Activated CD4-positive, alpha-beta T cell treated with anti-CD3 and anti-CD28 coated beads, Interleukin-2, amount 50 U/mL, for 24 hours (primary cell): ENCODE measurements at regions not wholly inside any gene's neighbourhood (a gene's known extent, or its start where the extent isn't known, plus 50 kb on each side); places are given as distances from the start of the nearest gene placed in this dataset.
"Not testable (repeated sequence)": the region's sequence is repeated elsewhere in the genome, so short reads cannot be mapped to it uniquely, and the experiment has no call there.

Experiments used
- DNase-seq, 2 donors: peaks; one replicate each; pipeline ENCODE4 v3.0.0-alpha.2; 2020; ENCODE audit warnings: low read depth in 1 of 2, low spot score in 1 of 2

GRCh38 chr5:87787086-87787485 is 374.4 kb upstream of the CCNH start:
- no peak for DNase-seq

GRCh38 chr5:87786471-87786870 is 373.7 kb upstream of the CCNH start:
- DNase-seq, result no peak

GRCh38 chr5:87785554-87786335 is 373.0 kb upstream of the CCNH start:
- DNase-seq, result no peak

GRCh38 chr5:87784879-87785495 is 372.3 kb upstream of the CCNH start:
- no peak for DNase-seq

GRCh38 chr5:87784311-87784710 is 371.6 kb upstream of the CCNH start:
- DNase-seq, result no peak

GRCh38 chr5:87782916-87783315 is 370.2 kb upstream of the CCNH start:
- no peak for DNase-seq

- DNase-seq, result no peak
Measured at GRCh38 chr5:87781976-87782375, 369.2 kb upstream of the CCNH start.

GRCh38 chr5:87780831-87781760 is 368.4 kb upstream of the CCNH start:
- peak; percentile 35 to 71 for DNase-seq

GRCh38 chr5:87778876-87779275 is 366.1 kb upstream of the CCNH start:
- DNase-seq, result no peak

- DNase-seq, result no peak
Measured at GRCh38 chr5:87777877-87778276, 365.1 kb upstream of the CCNH start.

- DNase-seq, result no peak
Measured at GRCh38 chr5:87776785-87777184, 364.1 kb upstream of the CCNH start.

- DNase-seq, result not testable (repeated sequence)
Measured at GRCh38 chr5:87776302-87776701, 363.6 kb upstream of the CCNH start.

- no peak for DNase-seq
Measured at GRCh38 chr5:87775228-87775627, 362.5 kb upstream of the CCNH start.

- DNase-seq, result no peak
Measured at GRCh38 chr5:87774804-87775203, 362.1 kb upstream of the CCNH start.

- DNase-seq, result no peak
Measured at GRCh38 chr5:87770601-87771121, 357.9 kb upstream of the CCNH start.

GRCh38 chr5:87770016-87770570 is 357.4 kb upstream of the CCNH start:
- DNase-seq, result no peak

GRCh38 chr5:87769157-87769556 is 356.4 kb upstream of the CCNH start:
- DNase-seq, result no peak

GRCh38 chr5:87768190-87768589 is 355.5 kb upstream of the CCNH start:
- no peak for DNase-seq

GRCh38 chr5:87765009-87765408 is 352.3 kb upstream of the CCNH start:
- no peak for DNase-seq

- DNase-seq, result no peak
Measured at GRCh38 chr5:87762631-87763030, 349.9 kb upstream of the CCNH start.

- no peak for DNase-seq
Measured at GRCh38 chr5:87756951-87757350, 344.2 kb upstream of the CCNH start.
